ENCODE measurements at regions not wholly inside any gene's neighbourhood (a gene's known extent, or its start where the extent isn't known, plus 50 kb on each side); places are given as distances from the start of the nearest gene placed in this dataset.
A peak's percentile ranks its signal among the peaks of the same experiment; 100 is the strongest.

DNA sequence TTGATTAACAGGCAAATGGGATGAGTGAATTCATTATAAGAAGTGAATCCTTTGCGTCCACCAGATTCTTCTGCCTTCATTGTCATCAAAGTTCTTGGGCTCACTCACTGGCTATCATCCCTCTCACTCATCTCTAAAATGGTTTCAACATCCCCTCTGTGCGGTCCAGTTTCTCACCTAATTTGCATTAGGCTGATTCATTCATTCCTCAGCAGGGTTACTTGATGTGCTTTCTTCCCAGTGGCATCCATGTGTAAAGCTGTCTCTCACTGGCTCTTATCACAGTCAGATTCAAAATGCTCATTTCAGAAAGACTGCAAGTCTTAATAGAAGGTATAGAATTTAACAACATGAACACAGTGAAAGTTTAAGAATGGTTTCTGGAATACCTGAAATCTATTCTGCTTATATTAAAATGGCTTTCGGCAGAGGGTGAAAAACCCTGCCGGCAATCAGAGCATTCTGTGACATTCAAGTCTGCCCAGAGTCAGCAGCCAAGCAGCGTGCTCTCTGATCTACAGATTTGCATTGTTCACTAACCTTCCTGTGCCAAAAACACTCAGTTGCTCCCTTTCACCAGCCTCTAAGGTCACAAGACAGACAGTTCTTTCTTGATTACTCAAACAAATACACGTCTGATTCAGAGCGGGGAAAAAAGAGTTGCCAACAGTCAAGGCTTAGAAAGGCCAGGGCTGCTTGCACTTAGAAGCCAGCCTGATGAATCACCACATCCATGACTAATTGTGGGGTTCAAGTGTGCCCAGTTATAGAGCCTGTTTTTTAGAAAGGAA lies 106.7 kb downstream of the TES start:
- in situ Hi-C loops (cut with MboI) (no loop called here), intact Hi-C loops (cut with micrococcal nuclease; ENCODE audit: unreplicated experiment) (loop anchor here (2.0 kb wide), 1 partner anchor 260 kb away; no protein-coding TSS in a partner anchor)
- H3K9me3 ChIP-seq (replicated peaks; ENCODE audit: control insufficient read depth, insufficient read depth, low read length) = no peaks in the 10 kb centered on the region; the same call in 2 of the 3 replicates
- H3K4me2 ChIP-seq (ENCODE audit: control insufficient read depth, insufficient read depth) = peak overlapping the region; percentile 36
- WGBS (ENCODE audit: insufficient coverage, insufficient replicate concordance, low lambda C conversion rate, missing lambda C conversion rate) = 0% methylated on average over 7 of the region's 7 CpGs
- ChIA-PET RAD21 (ENCODE audit: unreplicated experiment) (no interaction called here), POLR2A (no interaction called here), SMC1A (ENCODE audit: uncharacterized antibody, unreplicated experiment) (no interaction called here), CTCF (no interaction called here)
- ATAC-seq (peak; percentile 92), FAIRE-seq (peak; percentile 83), DNase-seq (ENCODE audit: low read depth, low spot score) (peak; percentile 77)
- peak overlapping the region; percentile 3 for H2AFZ ChIP-seq (ENCODE audit: control insufficient read depth, low read depth, low read length)
- H3K4me3 ChIP-seq = no peak overlapping the region
- no peak overlapping the region for H3K9ac ChIP-seq (ENCODE audit: control insufficient read depth, insufficient read depth, low read length)
- H3K4me1 ChIP-seq (ENCODE audit: control insufficient read depth, insufficient read depth, low read length) = peaks cover 15% of the 10 kb centered on the region
- no peaks in the 10 kb centered on the region for H3K79me2 ChIP-seq (ENCODE audit: control insufficient read depth, insufficient read depth, low read length)
- no TSS peak for BruUV-seq (replicated peaks)
- no peaks in the 10 kb centered on the region for H3K36me3 ChIP-seq (ENCODE audit: control insufficient read depth in 2 of 2, insufficient read depth in 2 of 2, low read length in 1 of 2)
- H3K27me3 ChIP-seq (replicated peaks in 1 of 2; ENCODE audit: control insufficient read depth in 2 of 2, insufficient read depth in 2 of 2, low read length in 1 of 2) = no peaks in the 10 kb centered on the region
- H4K20me1 ChIP-seq (ENCODE audit: control insufficient read depth, insufficient read depth) = no peaks in the 10 kb centered on the region
- H3K27ac ChIP-seq (ENCODE audit: control insufficient read depth, insufficient read depth) = peak overlapping the region; percentile 27
- peak; percentile 95 for TF ChIP-seq PKNOX1 (IDR thresholded peaks at IDR 0.05)
- TF ChIP-seq, protein P1, sequence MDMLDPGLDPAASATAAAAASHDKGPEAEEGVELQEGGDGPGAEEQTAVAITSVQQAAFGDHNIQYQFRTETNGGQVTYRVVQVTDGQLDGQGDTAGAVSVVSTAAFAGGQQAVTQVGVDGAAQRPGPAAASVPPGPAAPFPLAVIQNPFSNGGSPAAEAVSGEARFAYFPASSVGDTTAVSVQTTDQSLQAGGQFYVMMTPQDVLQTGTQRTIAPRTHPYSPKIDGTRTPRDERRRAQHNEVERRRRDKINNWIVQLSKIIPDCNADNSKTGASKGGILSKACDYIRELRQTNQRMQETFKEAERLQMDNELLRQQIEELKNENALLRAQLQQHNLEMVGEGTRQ (IDR thresholded peaks at IDR 0.05; ENCODE audit: borderline replicate concordance, low read depth, low read length) = no peak
- TF ChIP-seq IRF4 (IDR thresholded peaks at IDR 0.05; ENCODE audit: low read depth, low read length) = 0 out of 2 replicates have a peak, but pooled peaks have one; percentile 64
- peak; percentile 38; the same call in 1 of the 2 replicates for TF ChIP-seq NFYB (IDR thresholded peaks at IDR 0.05; ENCODE audit: insufficient read depth, low read depth, low read length)
- TF ChIP-seq MTA2 (IDR thresholded peaks at IDR 0.05; ENCODE audit: low read depth) = no peak
- 0 out of 2 replicates have a peak, but pooled peaks have one; percentile 78 for TF ChIP-seq CBX5 (IDR thresholded peaks at IDR 0.05; ENCODE audit: low read depth)
- 0 out of 2 replicates have a peak, but pooled peaks have one; percentile 7 for TF ChIP-seq TAF1 (IDR thresholded peaks at IDR 0.05; ENCODE audit: borderline replicate concordance, low read depth, low read length)
- TF ChIP-seq HDGF (IDR thresholded peaks at IDR 0.05) = no peak
- TF ChIP-seq, protein P2, sequence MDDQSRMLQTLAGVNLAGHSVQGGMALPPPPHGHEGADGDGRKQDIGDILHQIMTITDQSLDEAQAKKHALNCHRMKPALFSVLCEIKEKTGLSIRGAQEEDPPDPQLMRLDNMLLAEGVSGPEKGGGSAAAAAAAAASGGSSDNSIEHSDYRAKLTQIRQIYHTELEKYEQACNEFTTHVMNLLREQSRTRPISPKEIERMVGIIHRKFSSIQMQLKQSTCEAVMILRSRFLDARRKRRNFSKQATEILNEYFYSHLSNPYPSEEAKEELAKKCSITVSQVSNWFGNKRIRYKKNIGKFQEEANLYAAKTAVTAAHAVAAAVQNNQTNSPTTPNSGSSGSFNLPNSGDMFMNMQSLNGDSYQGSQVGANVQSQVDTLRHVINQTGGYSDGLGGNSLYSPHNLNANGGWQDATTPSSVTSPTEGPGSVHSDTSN (IDR thresholded peaks at IDR 0.05; ENCODE audit: insufficient replicate concordance, low read depth, low read length) = peak; percentile 85
- TF ChIP-seq IKZF2 (IDR thresholded peaks at IDR 0.05) = 0 out of 4 replicates have a peak, but pooled peaks of 1 of the 2 experiments have one; percentile 35
- peak; percentile 22; the same call in 1 of the 2 replicates for TF ChIP-seq PAX5 (IDR thresholded peaks at IDR 0.05; ENCODE audit: borderline replicate concordance, low read depth, low read length)
- peak; percentile 87; the same call in 2 of the 3 replicates for TF ChIP-seq POU2F2 (IDR thresholded peaks at IDR 0.05; ENCODE audit: borderline replicate concordance, low read depth, low read length)
- no peak; the same call in 1 of the 2 replicates for TF ChIP-seq MTA3 (IDR thresholded peaks at IDR 0.05; ENCODE audit: borderline replicate concordance, low read length)
- peak; percentile 67 for TF ChIP-seq RUNX3 (IDR thresholded peaks at IDR 0.05; ENCODE audit: low read length)
- peak; percentile 56 for TF ChIP-seq SKIL (IDR thresholded peaks at IDR 0.05; ENCODE audit: low read depth, poor library complexity, severe bottlenecking)
- TF ChIP-seq SP1 (IDR thresholded peaks at IDR 0.05; ENCODE audit: low read depth, low read length) = no peak
- TF ChIP-seq SRF (IDR thresholded peaks at IDR 0.05; ENCODE audit: low read depth in 2 of 2, low read length in 2 of 2) = peak in 1 of 2 experiments; percentile 34; a peak in 1 of 4 replicates
- no peak for TF ChIP-seq DPF2 (IDR thresholded peaks at IDR 0.05)
- peak; percentile 59; the same call in 1 of the 2 replicates for TF ChIP-seq JUNB (IDR thresholded peaks at IDR 0.05)
